ENCODE measurements at regions not wholly inside any gene's neighbourhood (a gene's known extent, or its start where the extent isn't known, plus 50 kb on each side); places are given as distances from the start of the nearest gene placed in this dataset.
A peak's percentile ranks its signal among the peaks of the same experiment; 100 is the strongest.

DNA sequence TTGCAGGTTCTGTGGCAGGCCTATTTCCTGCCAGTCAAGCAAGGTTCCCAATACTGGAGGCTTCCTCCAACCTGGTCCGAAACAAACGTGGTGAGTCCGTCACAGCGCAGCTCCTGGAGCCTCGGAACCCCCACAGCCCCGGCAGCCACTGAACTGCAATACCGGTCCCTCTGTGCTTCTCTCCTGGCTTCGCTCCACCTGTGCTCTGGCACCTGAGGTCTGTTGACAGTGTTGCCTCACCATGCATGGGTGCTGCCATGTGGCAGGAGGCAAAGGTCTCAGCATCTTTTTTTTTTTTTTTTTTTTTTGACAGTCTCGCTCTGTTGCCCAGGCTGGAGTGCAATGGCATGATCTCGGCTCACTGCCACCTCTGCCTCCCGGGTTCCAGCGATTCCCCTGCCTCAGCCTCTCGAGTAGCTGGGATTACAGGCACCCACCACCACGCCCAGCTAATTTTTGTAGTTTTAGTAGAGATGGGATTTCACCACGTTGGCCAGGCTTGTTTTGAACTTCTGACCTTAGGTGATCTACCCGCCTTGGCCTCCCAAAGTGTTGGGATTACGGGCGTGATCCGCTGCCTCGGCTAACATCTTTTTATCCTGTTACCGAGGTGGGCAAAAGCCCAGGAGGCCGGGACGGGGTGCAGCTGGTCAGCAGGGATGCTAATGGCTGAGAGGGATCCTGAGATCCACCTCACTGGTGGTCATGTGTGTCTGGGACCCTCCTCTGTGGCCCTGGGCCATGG is 57.1 kb upstream of the RNU6ATAC start:
- no peaks in the 10 kb centered on the region for H3K9me3 ChIP-seq
- H3K27me3 ChIP-seq, result peaks cover 0 to 31% of the 10 kb centered on the region in 2 donors
- no peak for DNase-seq
- no peaks in the 10 kb centered on the region for H3K4me1 ChIP-seq
- H3K36me3 ChIP-seq, result no peaks in the 10 kb centered on the region
- TF ChIP-seq CTCF (IDR thresholded peaks at IDR 0.05), result no peak
- no peak overlapping the region for H3K4me3 ChIP-seq
- intact Hi-C loops (cut with DNase I; ENCODE audit: low total_unique reads), result no loop called here
- H3K27ac ChIP-seq, result no peak overlapping the region

- H3K9me3 ChIP-seq, result no peaks in the 10 kb centered on the region
- H3K4me1 ChIP-seq, result no peaks in the 10 kb centered on the region
- intact Hi-C loops (cut with DNase I; ENCODE audit: low total_unique reads), result no loop called here
- peaks cover 0 to 38% of the 10 kb centered on the region in 2 donors for H3K27me3 ChIP-seq
- no peak overlapping the region for H3K27ac ChIP-seq
- H3K4me3 ChIP-seq, result no peak overlapping the region
- H3K36me3 ChIP-seq, result no peaks in the 10 kb centered on the region
- DNase-seq, result no peak
- no peak for TF ChIP-seq CTCF (IDR thresholded peaks at IDR 0.05)
Observed at GRCh38 chr9:134222018-134222573, 57.7 kb upstream of the RNU6ATAC start.

- Histone ChIP-seq H3K27ac (no peak overlapping the region), H3K36me3 (no peaks in the 10 kb centered on the region), H3K4me1 (peaks cover 0 to under 1% (median 0%) of the 10 kb centered on the region in 4 donors), H3K9me3 (no peaks in the 10 kb centered on the region), H3K27me3 (peaks cover 0 to 48% of the 10 kb centered on the region in 2 donors), H3K4me3 (no peak overlapping the region)
- no peak for TF ChIP-seq CTCF (IDR thresholded peaks at IDR 0.05)
- DNase-seq, result no peak
- intact Hi-C loops (cut with DNase I; ENCODE audit: low total_unique reads), result no loop called here
Observed at GRCh38 chr9:134223091-134223490, 58.7 kb upstream of the RNU6ATAC start.

- DNase-seq, result peak in 1 of 2 donors; percentile 46
- Histone ChIP-seq H3K4me1 (peaks cover 0 to 4% (median 0%) of the 10 kb centered on the region in 4 donors), H3K27ac (no peak overlapping the region), H3K9me3 (no peaks in the 10 kb centered on the region), H3K36me3 (no peaks in the 10 kb centered on the region), H3K4me3 (no peak overlapping the region), H3K27me3 (peaks cover 0 to 53% of the 10 kb centered on the region in 2 donors)
- intact Hi-C loops (cut with DNase I; ENCODE audit: low total_unique reads), result no loop called here
- TF ChIP-seq CTCF (IDR thresholded peaks at IDR 0.05), result no peak
Observed at GRCh38 chr9:134223591-134224122, 59.3 kb upstream of the RNU6ATAC start.

GRCh38 chr9:134224127-134224526 is 59.8 kb upstream of the RNU6ATAC start:
- Histone ChIP-seq H3K27ac (no peak overlapping the region), H3K9me3 (no peaks in the 10 kb centered on the region), H3K4me1 (peaks cover 0 to 4% (median 0%) of the 10 kb centered on the region in 4 donors), H3K4me3 (no peak overlapping the region), H3K27me3 (peaks cover 0 to 58% of the 10 kb centered on the region in 2 donors), H3K36me3 (no peaks in the 10 kb centered on the region)
- intact Hi-C loops (cut with DNase I; ENCODE audit: low total_unique reads), result no loop called here
- TF ChIP-seq CTCF (IDR thresholded peaks at IDR 0.05), result no peak
- no peak for DNase-seq
